GM12892 (cell line): ENCODE measurements at regions not wholly inside any gene's neighbourhood (a gene's known extent, or its start where the extent isn't known, plus 50 kb on each side); places are given as distances from the start of the nearest gene placed in this dataset.

ENCODE experiments used
- DNase-seq: peaks from one replicate; pipeline ENCODE4 v3.0.0; 2011; ENCODE audit not compliant: insufficient read length
- FAIRE-seq: peaks from 2 replicates; lab custom pipeline; 2011; peaks lifted over from hg19 to GRCh38; lab: Jason Lieb, UNC
- POLR2A ChIP-seq: IDR thresholded peaks from 2 replicates; pipeline ENCODE4 v1.6.1; 2011; ENCODE audit warnings: low read depth, low read length, control low read depth
- POLR2AphosphoS5 ChIP-seq: IDR thresholded peaks from 2 replicates; pipeline ENCODE4 v1.6.1; 2011; ENCODE audit warnings: low read depth, low read length, control low read depth
- TAF1 ChIP-seq: IDR thresholded peaks from 2 replicates; pipeline ENCODE4 v1.6.1; 2011; ENCODE audit warnings: low read depth, mild to moderate bottlenecking, control low read depth, low read length, borderline replicate concordance

- TF ChIP-seq TAF1 (no peak), POLR2A (no peak), POLR2AphosphoS5 (no peak)
- FAIRE-seq (no peak), DNase-seq (no peak)
Measured at GRCh38 chr12:126362493-126362892, 1297.3 kb downstream of the AACS start.

DNA sequence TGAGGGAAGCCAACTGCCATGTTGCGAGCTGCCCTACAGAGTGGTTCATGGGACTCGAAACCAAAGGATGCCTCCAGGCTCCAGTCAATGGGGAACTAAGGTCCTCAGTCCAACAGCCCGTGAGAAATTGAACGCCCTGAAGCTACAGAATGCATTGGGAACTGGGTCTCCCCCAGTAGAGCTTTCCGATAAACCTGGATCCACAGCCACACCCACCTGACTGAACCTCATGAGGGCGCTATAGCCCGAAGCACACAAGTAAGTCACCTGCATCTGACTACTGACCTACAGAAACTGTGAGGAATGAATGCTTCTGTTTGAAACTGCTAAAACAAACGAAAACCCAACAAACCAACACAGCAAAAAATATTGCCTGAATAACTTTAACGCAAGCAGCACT is 1297.7 kb downstream of the AACS start:
- DNase-seq = no peak
- TF ChIP-seq POLR2AphosphoS5 (no peak), POLR2A (no peak), TAF1 (no peak)
- FAIRE-seq = no peak

DNA sequence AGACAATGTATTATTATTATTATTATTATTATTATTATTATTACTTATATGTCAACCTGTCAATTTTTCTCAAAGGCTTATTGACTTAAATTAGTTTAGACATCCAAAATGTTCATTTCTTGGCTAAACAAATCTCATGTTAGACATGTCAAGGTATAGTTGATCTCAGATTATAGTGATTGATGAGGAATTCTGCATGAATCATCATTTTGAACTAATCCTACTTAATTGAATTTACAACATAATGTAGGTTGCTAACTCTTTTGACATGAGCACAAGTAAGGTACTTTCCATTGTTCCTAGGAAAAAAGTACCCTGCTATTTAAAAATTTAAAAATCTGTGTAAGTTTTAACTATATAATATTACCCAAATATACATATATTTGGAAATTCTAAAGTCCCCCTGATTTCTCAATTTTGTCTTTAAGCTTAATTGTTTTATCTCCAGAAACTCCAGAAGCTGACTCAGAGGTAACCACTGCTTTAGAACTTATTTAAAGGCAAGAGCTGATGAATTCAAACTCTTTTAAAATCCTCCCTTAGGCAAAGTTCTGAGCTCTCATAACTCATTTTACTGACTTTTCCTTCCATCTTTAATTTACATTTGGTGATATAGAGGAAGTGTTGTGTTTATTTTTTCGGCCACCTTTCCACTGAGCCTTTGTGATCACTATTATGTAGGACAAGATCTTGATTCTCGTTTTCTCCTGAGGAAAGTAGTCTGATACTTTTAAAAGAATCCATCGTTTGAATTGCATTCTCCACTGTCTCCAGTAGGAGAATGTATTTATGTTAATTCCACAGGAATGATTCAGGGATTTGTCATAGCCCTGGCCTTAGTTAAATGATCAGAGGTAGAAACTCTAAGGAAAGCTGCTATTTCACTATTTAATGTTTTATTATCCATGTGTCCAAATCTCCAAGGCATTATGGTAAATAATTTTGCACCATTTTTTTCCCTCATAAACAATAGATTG is 1304.5 kb downstream of the AACS start:
- TF ChIP-seq POLR2A (no peak), POLR2AphosphoS5 (no peak), TAF1 (no peak)
- DNase-seq (no peak), FAIRE-seq (no peak)

DNA sequence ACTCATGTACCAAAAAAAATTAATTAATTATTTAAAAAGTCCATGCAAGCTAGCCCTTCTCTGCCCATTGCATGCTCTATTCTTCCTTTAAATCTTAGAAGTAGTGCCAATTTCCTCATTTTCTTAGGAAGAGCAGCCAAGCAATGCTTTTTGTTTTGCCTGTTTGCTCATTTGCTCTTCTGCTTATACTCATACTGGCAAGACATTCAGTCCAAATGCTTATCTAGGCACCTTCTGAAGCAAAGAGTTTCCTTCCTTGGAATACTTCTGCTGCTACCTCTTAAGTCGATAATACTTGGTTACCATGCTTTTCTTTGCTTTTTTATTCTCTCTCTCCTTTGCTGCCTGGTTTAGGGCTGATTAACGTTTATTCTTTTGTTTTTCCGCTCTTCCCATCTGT is 1318.3 kb downstream of the AACS start:
- TF ChIP-seq POLR2AphosphoS5 (no peak), POLR2A (no peak), TAF1 (no peak)
- DNase-seq = no peak
- no peak for FAIRE-seq

DNA sequence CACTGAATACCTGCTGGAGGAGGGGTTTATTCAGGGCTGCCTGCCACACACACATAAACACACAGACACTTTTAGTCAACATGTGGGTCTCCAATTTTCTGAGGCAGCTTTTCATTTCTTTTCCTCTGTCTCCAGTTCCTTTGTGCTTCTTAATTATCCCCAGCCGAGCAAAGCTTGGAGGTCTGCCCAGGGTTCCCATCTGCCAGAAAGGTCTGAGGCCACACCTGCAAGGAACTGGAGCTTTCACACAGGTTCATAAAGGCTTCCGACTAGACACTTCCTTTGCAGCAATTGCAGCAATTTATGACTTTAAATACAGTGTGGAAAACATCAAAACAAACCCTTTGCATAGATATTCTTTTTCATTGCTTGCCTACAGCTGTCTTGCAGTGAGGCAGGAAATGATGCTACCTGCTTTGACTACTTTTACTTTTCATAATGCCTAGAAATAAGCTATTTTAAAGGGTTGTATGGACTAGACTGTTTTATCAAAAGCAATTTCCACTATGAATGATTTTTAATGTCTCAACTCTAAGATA is 1318.9 kb downstream of the AACS start:
- no peak for TF ChIP-seq POLR2A
- FAIRE-seq (no peak), DNase-seq (no peak)

DNA sequence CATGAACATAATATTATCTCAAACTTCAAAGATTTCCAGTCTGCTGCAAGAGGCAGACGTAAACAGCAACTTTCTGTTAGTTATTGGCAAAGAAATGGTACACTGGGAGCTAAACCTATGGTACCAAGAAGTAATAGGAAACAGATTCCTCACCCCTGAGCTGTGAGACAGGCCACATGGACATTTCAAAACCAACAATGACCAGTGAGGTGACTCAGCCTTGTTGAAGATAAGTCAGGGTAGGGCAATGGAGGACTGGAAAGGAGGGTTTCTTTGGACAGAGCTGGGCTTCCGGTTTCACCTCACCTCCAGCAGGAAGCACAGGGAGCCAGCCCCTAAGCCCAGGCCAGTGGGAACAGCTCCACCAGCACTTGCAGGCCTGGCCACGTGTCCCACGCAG is 1320.5 kb downstream of the AACS start:
- no peak for TF ChIP-seq POLR2A
- FAIRE-seq (no peak), DNase-seq (no peak)

GRCh38 chr12:126389220-126389841 is 1324.1 kb downstream of the AACS start:
- FAIRE-seq = no peak
- no peak for DNase-seq
- TF ChIP-seq POLR2A = no peak
- no peak for TF ChIP-seq POLR2AphosphoS5
- TF ChIP-seq TAF1 = no peak

DNA sequence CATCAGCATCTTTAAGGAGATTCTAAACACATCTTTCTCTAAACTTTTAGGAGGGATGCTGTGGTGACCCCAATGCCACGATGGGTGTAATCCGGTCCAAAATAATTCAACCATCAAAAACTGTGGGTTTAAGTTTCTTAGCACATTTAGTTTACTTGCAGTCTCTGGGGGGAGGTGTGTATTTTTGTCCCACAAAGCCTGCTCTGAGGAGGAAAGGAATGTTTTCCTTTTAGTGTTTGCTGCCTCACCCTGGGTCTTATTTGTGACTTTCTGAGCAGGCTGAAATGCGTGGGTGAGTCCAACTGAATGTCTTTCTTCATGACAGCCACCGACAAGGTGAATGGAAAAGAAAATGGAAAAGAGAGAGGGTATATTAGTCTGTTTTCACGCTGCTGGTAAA is 1324.7 kb downstream of the AACS start:
- no peak for TF ChIP-seq POLR2AphosphoS5
- no peak for FAIRE-seq
- no peak for DNase-seq

DNA sequence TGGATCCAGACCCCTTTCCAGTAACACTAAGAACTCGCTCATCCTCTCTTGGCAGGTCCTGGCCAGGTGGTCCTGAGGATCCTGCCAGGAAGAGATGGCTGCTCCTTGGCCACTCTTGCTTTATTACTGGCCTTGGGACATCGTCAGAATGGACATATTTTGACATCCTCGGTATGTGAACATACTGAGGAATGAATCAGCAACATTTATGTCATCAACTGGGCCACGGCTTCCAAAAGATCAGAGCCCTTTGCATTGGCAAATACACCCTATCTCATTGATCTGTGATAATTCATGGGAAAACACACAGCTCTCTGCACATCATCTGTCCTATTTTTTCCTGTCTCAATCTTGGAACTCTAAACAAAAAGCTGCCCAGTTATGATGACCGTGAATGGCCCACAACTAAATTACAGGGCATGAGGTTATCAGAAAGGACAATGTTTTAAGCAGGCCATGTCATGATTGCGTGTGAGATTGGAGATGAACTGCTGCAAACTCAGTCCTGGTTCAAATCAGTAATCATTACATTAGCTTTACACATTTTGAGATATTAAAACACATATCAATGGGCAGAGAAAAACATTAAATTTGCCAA is 1325.8 kb downstream of the AACS start:
- FAIRE-seq = no peak

DNA sequence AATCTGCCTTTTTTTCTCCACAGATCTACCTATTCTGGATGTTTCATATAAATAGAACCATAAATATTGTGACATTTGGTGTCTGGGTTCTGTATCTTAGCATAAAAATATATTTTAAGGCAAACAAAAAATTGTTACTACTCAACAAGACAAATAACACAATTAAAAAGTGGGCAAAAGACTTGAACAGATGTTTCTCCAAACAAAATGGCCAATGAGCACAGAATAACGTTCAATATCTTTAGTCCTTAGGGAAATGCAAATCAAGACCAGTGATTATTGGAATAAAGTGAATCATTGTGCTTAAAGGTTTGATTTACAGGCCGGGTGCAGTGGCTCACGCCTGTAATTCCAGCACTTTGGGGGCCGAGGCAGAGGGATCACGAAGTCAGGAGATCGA is 1331.3 kb downstream of the AACS start:
- FAIRE-seq = no peak
- no peak for TF ChIP-seq TAF1
- no peak for TF ChIP-seq POLR2AphosphoS5
- no peak for TF ChIP-seq POLR2A
- DNase-seq = no peak

More for the DNA sequence above, 1325.8 kb downstream of the AACS start:
- DNase-seq = no peak
- TF ChIP-seq POLR2AphosphoS5 (no peak), POLR2A (no peak), TAF1 (no peak)

DNA sequence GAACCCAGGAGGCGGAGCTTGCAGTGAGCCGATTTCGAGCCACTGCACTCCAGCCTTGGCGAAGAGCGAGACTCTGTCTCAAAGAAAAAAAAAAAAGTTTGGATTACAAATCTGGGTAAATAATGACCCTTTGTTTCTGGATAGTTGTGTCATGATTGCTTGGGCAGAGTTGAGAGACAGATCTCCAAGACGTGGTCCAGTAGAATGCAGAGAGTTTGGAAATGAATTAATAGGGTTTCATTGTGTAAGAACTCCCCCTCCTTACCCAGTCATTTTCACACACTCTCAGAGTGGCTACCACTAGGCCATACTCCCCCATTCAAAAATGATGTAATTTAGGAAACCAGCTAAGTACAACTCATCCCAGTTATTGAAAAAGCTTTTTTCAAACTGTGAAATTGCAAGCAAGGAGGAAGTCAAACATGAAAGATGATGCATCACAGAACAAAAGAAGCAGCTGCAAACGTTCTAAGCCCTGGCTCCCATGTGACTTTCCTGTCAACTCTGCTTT is 1331.9 kb downstream of the AACS start:
- DNase-seq (no peak), FAIRE-seq (no peak)
- TF ChIP-seq POLR2A (no peak), POLR2AphosphoS5 (no peak), TAF1 (no peak)

- FAIRE-seq (no peak), DNase-seq (no peak)
- TF ChIP-seq POLR2AphosphoS5 = no peak
- no peak for TF ChIP-seq TAF1
Measured at GRCh38 chr12:126397660-126398059, 1332.4 kb downstream of the AACS start.
